DND-41 (cell line): ENCODE measurements at regions not wholly inside any gene's neighbourhood (a gene's known extent, or its start where the extent isn't known, plus 50 kb on each side); places are given as distances from the start of the nearest gene placed in this dataset.
"Not testable (repeated sequence)": the region's sequence is repeated elsewhere in the genome, so short reads cannot be mapped to it uniquely, and the experiment has no call there.

ENCODE experiments used
- ATAC-seq: fragments of 200-7000 bp; cut with Tn5 transposase; 3 replicates; pipeline ENCODE4 v1.9.1; 2021; ENCODE audit warnings: low read depth; ENCODE audit not compliant: insufficient read depth
- DNase-seq: peaks from one replicate; pipeline ENCODE4 v3.0.0-alpha.2; 2020
- H2AFZ ChIP-seq: 2 replicates; pipeline ENCODE4 v1.6.0; 2012; ENCODE audit warnings: low read depth, low read length
- H3K27ac ChIP-seq: 2 replicates; pipeline ENCODE4 v1.5.1; 2012; ENCODE audit warnings: low read length, inconsistent platforms
- H3K27me3 ChIP-seq: fragments of 200-600 bp; sonication (generic); 2 replicates; pipeline ENCODE4 v1.6.0; 2012; ENCODE audit warnings: low read length, mild to moderate bottlenecking, inconsistent platforms; ENCODE audit not compliant: insufficient read depth, poor library complexity
- H3K36me3 ChIP-seq: 2 replicates; pipeline ENCODE4 v1.5.1; 2012; ENCODE audit warnings: low read length, inconsistent platforms; ENCODE audit not compliant: insufficient read depth
- H3K4me1 ChIP-seq: 2 replicates; pipeline ENCODE4 v1.5.1; 2012; ENCODE audit warnings: mild to moderate bottlenecking, low read length; ENCODE audit not compliant: insufficient read depth
- H3K4me2 ChIP-seq: 2 replicates; pipeline ENCODE4 v1.6.0; 2012; ENCODE audit warnings: mild to moderate bottlenecking, moderate library complexity, low read length, inconsistent platforms; ENCODE audit not compliant: insufficient read depth
- H3K4me3 ChIP-seq, 2 experiments: fragments of 200-600 bp in 1 of 2; shearing (Covaris generic) in 1 of 2; 2 replicates each; pipeline ENCODE4 v1.5.1; 2012 to 2016; ENCODE audit warnings: inconsistent platforms in 2 of 2, low read length in 2 of 2, mild to moderate bottlenecking in 2 of 2, low read depth in 1 of 2, moderate library complexity in 1 of 2
- H3K79me2 ChIP-seq: 2 replicates; pipeline ENCODE4 v1.6.0; 2012; ENCODE audit warnings: low read length, inconsistent platforms; ENCODE audit not compliant: insufficient read depth
- H3K9ac ChIP-seq: 2 replicates; pipeline ENCODE4 v1.6.0; 2012; ENCODE audit warnings: low read depth, mild to moderate bottlenecking, inconsistent platforms, low read length, moderate library complexity
- H3K9me3 ChIP-seq: 2 replicates; pipeline ENCODE4 v1.5.1; 2012; ENCODE audit warnings: low read length, moderate library complexity, mild to moderate bottlenecking, inconsistent platforms; ENCODE audit not compliant: insufficient read depth, severe bottlenecking
- H4K20me1 ChIP-seq: 2 replicates; pipeline ENCODE4 v1.6.0; 2012; ENCODE audit warnings: low read length; ENCODE audit not compliant: insufficient read depth
- CTCF ChIP-seq: IDR thresholded peaks from 2 replicates; pipeline ENCODE4 v1.5.1; 2012; ENCODE audit warnings: borderline replicate concordance, low read length, moderate library complexity, mild to moderate bottlenecking; ENCODE audit not compliant: poor library complexity, severe bottlenecking; ENCODE audit errors: extremely low read depth
- EZH2 ChIP-seq: IDR thresholded peaks from 3 replicates; pipeline ENCODE4 v1.6.1; 2012; ENCODE audit warnings: borderline replicate concordance, low read depth, mild to moderate bottlenecking, moderate library complexity, low read length, inconsistent platforms; ENCODE audit not compliant: severe bottlenecking

- not testable (repeated sequence) for H3K36me3 ChIP-seq, H3K9me3 ChIP-seq, H2AFZ ChIP-seq, H3K27me3 ChIP-seq, ATAC-seq, H3K4me2 ChIP-seq, DNase-seq, H3K4me3 ChIP-seq, H4K20me1 ChIP-seq, H3K4me1 ChIP-seq, H3K9ac ChIP-seq, H3K79me2 ChIP-seq, H3K27ac ChIP-seq
Observed at GRCh38 chr9:22508354-22508753, 61.7 kb downstream of the DMRTA1 start.

GRCh38 chr9:22508790-22509189 lies 62.2 kb downstream of the DMRTA1 start:
- Histone ChIP-seq H3K27ac (no peak overlapping the region), H3K36me3 (no peaks in the 10 kb centered on the region), H4K20me1 (no peaks in the 10 kb centered on the region), H3K27me3 (no peaks in the 10 kb centered on the region), H3K9me3 (no peaks in the 10 kb centered on the region), H3K9ac (no peak overlapping the region), H3K4me3 (no peak overlapping the region), H3K79me2 (no peaks in the 10 kb centered on the region), H2AFZ (no peak overlapping the region), H3K4me1 (no peaks in the 10 kb centered on the region), H3K4me2 (no peak overlapping the region)
- no peak for ATAC-seq
- TF ChIP-seq EZH2 (no peak), CTCF (no peak)
- DNase-seq, result no peak

- no peak overlapping the region for H3K9ac ChIP-seq
- no peak for TF ChIP-seq EZH2
- TF ChIP-seq CTCF, result no peak
- no peaks in the 10 kb centered on the region for H3K36me3 ChIP-seq
- no peaks in the 10 kb centered on the region for H3K9me3 ChIP-seq
- no peak for ATAC-seq
- no peak overlapping the region for H3K27ac ChIP-seq
- H3K4me2 ChIP-seq, result no peak overlapping the region
- no peaks in the 10 kb centered on the region for H4K20me1 ChIP-seq
- no peaks in the 10 kb centered on the region for H3K79me2 ChIP-seq
- H3K27me3 ChIP-seq, result no peaks in the 10 kb centered on the region
- no peak for DNase-seq
- no peaks in the 10 kb centered on the region for H3K4me1 ChIP-seq
- H2AFZ ChIP-seq, result no peak overlapping the region
- H3K4me3 ChIP-seq, result no peak overlapping the region
Observed at GRCh38 chr9:22512495-22512894, 65.9 kb downstream of the DMRTA1 start.

- Histone ChIP-seq H3K4me2 (no peak overlapping the region), H3K27me3 (no peaks in the 10 kb centered on the region), H3K79me2 (no peaks in the 10 kb centered on the region), H3K4me1 (no peaks in the 10 kb centered on the region), H3K9me3 (no peaks in the 10 kb centered on the region), H3K9ac (no peak overlapping the region), H3K36me3 (no peaks in the 10 kb centered on the region), H3K4me3 (no peak overlapping the region), H4K20me1 (no peaks in the 10 kb centered on the region), H2AFZ (no peak overlapping the region), H3K27ac (no peak overlapping the region)
- TF ChIP-seq EZH2 (no peak), CTCF (no peak)
- ATAC-seq, result no peak
- DNase-seq, result no peak
Observed at GRCh38 chr9:22514871-22515270, 68.2 kb downstream of the DMRTA1 start.
